ENCODE measurements at regions not wholly inside any gene's neighbourhood (a gene's known extent, or its start where the extent isn't known, plus 50 kb on each side); places are given as distances from the start of the nearest gene placed in this dataset.

- TF ChIP-seq DMTF1 (CRISPR knock-in tag; IDR thresholded peaks at IDR 0.05) = no peak
- no peak for TF ChIP-seq MIER3 (CRISPR knock-in tag; IDR thresholded peaks at IDR 0.05; ENCODE audit: borderline replicate concordance)
- no peak for TF ChIP-seq ZBED4 (CRISPR knock-in tag; IDR thresholded peaks at IDR 0.05; ENCODE audit: borderline replicate concordance)
- no peak for TF ChIP-seq ZNF644 (CRISPR knock-in tag; IDR thresholded peaks at IDR 0.05; ENCODE audit: low read depth)
- no peak for TF ChIP-seq KLF9 (CRISPR knock-in tag; IDR thresholded peaks at IDR 0.05; ENCODE audit: low read depth)
- no peak for TF ChIP-seq CBX1 (IDR thresholded peaks at IDR 0.05; ENCODE audit: low read depth)
- TF ChIP-seq ZNF678 (CRISPR knock-in tag; IDR thresholded peaks at IDR 0.05) = no peak
These were observed 609.0 kb upstream of the DPP6 start (continued) for GRCh38 chr7:153443032-153443701.

- ATAC-seq (no peak), DNase-seq (ENCODE audit: low spot score) (no peak), FAIRE-seq (no peak)
- no peak overlapping the region for H3K4me2 ChIP-seq (ENCODE audit: low read depth, low read length)
- H3K4me3 ChIP-seq (replicated peaks in 1 of 3; ENCODE audit: insufficient read depth in 1 of 3, low read depth in 2 of 3, low read length in 3 of 3) = no peak overlapping the region
- no peaks in the 10 kb centered on the region for H3K79me2 ChIP-seq (ENCODE audit: insufficient read depth, low read length)
- in situ Hi-C loops (cut with HindIII; ENCODE audit: extremely low pct_ligation_motif_present, low pct_unique_long_range_greater_than_20kb) (no loop called here), intact Hi-C loops (cut with micrococcal nuclease; ENCODE audit: unreplicated experiment) (no loop called here)
- BruUV-seq (replicated peaks) = no TSS peak
- no peak overlapping the region for H3K9ac ChIP-seq (ENCODE audit: insufficient read depth, low read depth, low read length)
- POLR2A ChIA-PET = no interaction called here
- peaks cover 6% of the 10 kb centered on the region; the same call in 1 of the 2 replicates for H3K9me3 ChIP-seq (ENCODE audit: low read length)
- H2AFZ ChIP-seq (ENCODE audit: low read length) = no peak overlapping the region
- H4K20me1 ChIP-seq (ENCODE audit: insufficient read depth, low read length) = no peaks in the 10 kb centered on the region
- no peaks in the 10 kb centered on the region for H3K36me3 ChIP-seq (replicated peaks in 1 of 2; ENCODE audit: control insufficient read depth in 1 of 2, insufficient read depth in 2 of 2, low read length in 2 of 2)
- CTCF ChIA-PET (ENCODE audit: low intra/inter-chr PET ratio, low total read pairs) = no interaction called here
- no peaks in the 10 kb centered on the region for H3K27me3 ChIP-seq (ENCODE audit: control insufficient read depth in 1 of 2, insufficient read depth in 2 of 2, low read length in 2 of 2)
- 15% methylated on average over 8 of the region's 8 CpGs for WGBS (ENCODE audit: low lambda C conversion rate)
- H3K27ac ChIP-seq (ENCODE audit: extremely low read length, insufficient read depth, low read length) = no peak overlapping the region
- no peaks in the 10 kb centered on the region for H3K4me1 ChIP-seq (ENCODE audit: insufficient read depth, low read length)
- TF ChIP-seq CENPX (CRISPR knock-in tag; IDR thresholded peaks at IDR 0.05) = no peak
- TF ChIP-seq ZNF761 (CRISPR knock-in tag; conservative IDR thresholded peaks at IDR 0.05) = no peak
- TF ChIP-seq HOMEZ (CRISPR knock-in tag; IDR thresholded peaks at IDR 0.05; ENCODE audit: low read depth) = no peak
- TF ChIP-seq ZNF549 (CRISPR knock-in tag; IDR thresholded peaks at IDR 0.05) = no peak
- TF ChIP-seq ZNF10 (CRISPR knock-in tag; IDR thresholded peaks at IDR 0.05; ENCODE audit: borderline replicate concordance, low read depth) = no peak
- no peak for TF ChIP-seq GFI1 (CRISPR knock-in tag; IDR thresholded peaks at IDR 0.05; ENCODE audit: borderline replicate concordance)
- no peak for TF ChIP-seq CEBPB (IDR thresholded peaks at IDR 0.05; ENCODE audit: borderline replicate concordance, low read depth, low read length)
- TF ChIP-seq GPBP1L1 (CRISPR knock-in tag; IDR thresholded peaks at IDR 0.05) = no peak
- TF ChIP-seq ZNF264 (CRISPR knock-in tag; IDR thresholded peaks at IDR 0.05) = no peak
These were observed 607.6 kb upstream of the DPP6 start for GRCh38 chr7:153444641-153445040.
